Natural killer cell (primary cell): ENCODE measurements at regions not wholly inside any gene's neighbourhood (a gene's known extent, or its start where the extent isn't known, plus 50 kb on each side); places are given as distances from the start of the nearest gene placed in this dataset.

ENCODE experiments used
- ATAC-seq, 3 donors: fragments of 150-1000 bp in 2 of 3; fragments of 200-7000 bp in 1 of 3; cut with Tn5 transposase; 1 replicate in 1 of 3; 2 replicates in 2 of 3; pipeline ENCODE4 v1.10.0; 2021; ENCODE audit warnings: mild to moderate bottlenecking in 2 of 3, moderate library complexity in 2 of 3
- DNase-seq, 2 donors: peaks; one replicate each; pipeline versions ENCODE4 v3.0.0 to v3.0.0-alpha.2; 2013 to 2021; ENCODE audit warnings: mixed read lengths in 1 of 2
- H3K27ac ChIP-seq: one replicate; pipeline ENCODE4 v1.5.1; 2013; ENCODE audit warnings: mild to moderate bottlenecking, low read length
- H3K27me3 ChIP-seq: one replicate; pipeline ENCODE4 v1.6.1; 2013; ENCODE audit warnings: low read length; ENCODE audit not compliant: control insufficient read depth, insufficient read depth
- H3K36me3 ChIP-seq: one replicate; pipeline ENCODE4 v1.6.1; 2013; ENCODE audit warnings: low read length; ENCODE audit not compliant: control insufficient read depth, insufficient read depth
- H3K4me1 ChIP-seq: one replicate; pipeline ENCODE4 v1.6.1; 2013; ENCODE audit warnings: low read length; ENCODE audit not compliant: control insufficient read depth, insufficient read depth
- H3K4me3 ChIP-seq: one replicate; pipeline ENCODE4 v1.5.1; 2013; ENCODE audit warnings: low read length
- H3K9me3 ChIP-seq: one replicate; pipeline ENCODE4 v1.6.1; 2013; ENCODE audit warnings: low read length; ENCODE audit not compliant: control insufficient read depth, insufficient read depth
- H3K27ac Mint-ChIP-seq, 2 donors: one replicate each; pipeline ENCODE4 v1.8.0; 2022; ENCODE audit warnings: mild to moderate bottlenecking in 2 of 2, mixed read lengths in 2 of 2, moderate library complexity in 1 of 2
- H3K27me3 Mint-ChIP-seq, 2 donors: one replicate each; pipeline ENCODE4 v1.8.0; 2022; ENCODE audit warnings: low read depth in 2 of 2, mixed read lengths in 2 of 2
- H3K36me3 Mint-ChIP-seq: one replicate; pipeline ENCODE4 v1.8.0; 2022; ENCODE audit warnings: mixed read lengths
- H3K4me1 Mint-ChIP-seq, 2 donors: one replicate each; pipeline ENCODE4 v1.8.0; 2022; ENCODE audit warnings: mixed read lengths in 2 of 2
- H3K4me3 Mint-ChIP-seq: one replicate; pipeline ENCODE4 v1.8.0; 2022; ENCODE audit warnings: mild to moderate bottlenecking, moderate library complexity, mixed read lengths
- H3K9me3 Mint-ChIP-seq, 2 donors: one replicate each; pipeline ENCODE4 v1.8.0; 2022; ENCODE audit warnings: mixed read lengths in 2 of 2
- WGBS: methylation state at CpG from one replicate; pipeline ENCODE4 v1.1.7; 2013; ENCODE audit warnings: missing lambda C conversion rate; ENCODE audit not compliant: insufficient coverage; 5-methylcytosine and 5-hydroxymethylcytosine counted together
- intact Hi-C: fragments of 100-400 bp; cut with micrococcal nuclease; formaldehyde crosslinking; loops from one replicate; pipeline ENCODE4 v1.14.2; 2022
- TF ChIP-seq, protein P1 (sequence below): fragments of 200-600 bp; IDR thresholded peaks from one replicate; pipeline ENCODE4 v1.8.0; 2022; ENCODE audit warnings: antibody characterized with exemption

- Histone ChIP-seq H3K4me1 (no peaks in the 10 kb centered on the region), H3K36me3 (no peaks in the 10 kb centered on the region), H3K27me3 (peaks cover 3% of the 10 kb centered on the region), H3K27ac (no peak overlapping the region), H3K9me3 (no peaks in the 10 kb centered on the region), H3K4me3 (no peak overlapping the region)
- Mint-ChIP-seq H3K27ac (no peak overlapping the region), H3K4me3 (no peak overlapping the region), H3K27me3 (peaks cover 9 to 27% of the 10 kb centered on the region in 2 donors), H3K9me3 (no peaks in the 10 kb centered on the region), H3K4me1 (no peaks in the 10 kb centered on the region), H3K36me3 (no peaks in the 10 kb centered on the region)
- DNase-seq (peak; percentile 24 to 62), ATAC-seq (peak; percentile 58 to 78 (median 78))
- intact Hi-C loops: loop anchor here (2.0 kb wide), 1 partner anchor 432 kb away; no protein-coding TSS in a partner anchor
- TF ChIP-seq, protein P1, sequence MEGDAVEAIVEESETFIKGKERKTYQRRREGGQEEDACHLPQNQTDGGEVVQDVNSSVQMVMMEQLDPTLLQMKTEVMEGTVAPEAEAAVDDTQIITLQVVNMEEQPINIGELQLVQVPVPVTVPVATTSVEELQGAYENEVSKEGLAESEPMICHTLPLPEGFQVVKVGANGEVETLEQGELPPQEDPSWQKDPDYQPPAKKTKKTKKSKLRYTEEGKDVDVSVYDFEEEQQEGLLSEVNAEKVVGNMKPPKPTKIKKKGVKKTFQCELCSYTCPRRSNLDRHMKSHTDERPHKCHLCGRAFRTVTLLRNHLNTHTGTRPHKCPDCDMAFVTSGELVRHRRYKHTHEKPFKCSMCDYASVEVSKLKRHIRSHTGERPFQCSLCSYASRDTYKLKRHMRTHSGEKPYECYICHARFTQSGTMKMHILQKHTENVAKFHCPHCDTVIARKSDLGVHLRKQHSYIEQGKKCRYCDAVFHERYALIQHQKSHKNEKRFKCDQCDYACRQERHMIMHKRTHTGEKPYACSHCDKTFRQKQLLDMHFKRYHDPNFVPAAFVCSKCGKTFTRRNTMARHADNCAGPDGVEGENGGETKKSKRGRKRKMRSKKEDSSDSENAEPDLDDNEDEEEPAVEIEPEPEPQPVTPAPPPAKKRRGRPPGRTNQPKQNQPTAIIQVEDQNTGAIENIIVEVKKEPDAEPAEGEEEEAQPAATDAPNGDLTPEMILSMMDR: peak; percentile 78
- 59% methylated on average over 6 of the region's 7 CpGs for WGBS
Measured at GRCh38 chr6:132962936-132963868, 148.8 kb downstream of the RPS12 start.

GRCh38 chr6:132964101-132964867 is 149.9 kb downstream of the RPS12 start:
- DNase-seq (no peak), ATAC-seq (no peak)
- Mint-ChIP-seq H3K4me1 (no peaks in the 10 kb centered on the region), H3K4me3 (no peak overlapping the region), H3K27ac (no peak overlapping the region), H3K36me3 (no peaks in the 10 kb centered on the region), H3K27me3 (peaks cover 9 to 16% of the 10 kb centered on the region in 2 donors), H3K9me3 (no peaks in the 10 kb centered on the region)
- TF ChIP-seq, protein P1: no peak
- H3K4me1 ChIP-seq: no peaks in the 10 kb centered on the region
- H3K36me3 ChIP-seq: no peaks in the 10 kb centered on the region
- H3K27me3 ChIP-seq: peaks cover 3% of the 10 kb centered on the region
- intact Hi-C loops: no loop called here
- H3K9me3 ChIP-seq: no peaks in the 10 kb centered on the region
- WGBS: 42% methylated on average over 4 of the region's 4 CpGs
- no peak overlapping the region for H3K27ac ChIP-seq
- no peak overlapping the region for H3K4me3 ChIP-seq

DNA sequence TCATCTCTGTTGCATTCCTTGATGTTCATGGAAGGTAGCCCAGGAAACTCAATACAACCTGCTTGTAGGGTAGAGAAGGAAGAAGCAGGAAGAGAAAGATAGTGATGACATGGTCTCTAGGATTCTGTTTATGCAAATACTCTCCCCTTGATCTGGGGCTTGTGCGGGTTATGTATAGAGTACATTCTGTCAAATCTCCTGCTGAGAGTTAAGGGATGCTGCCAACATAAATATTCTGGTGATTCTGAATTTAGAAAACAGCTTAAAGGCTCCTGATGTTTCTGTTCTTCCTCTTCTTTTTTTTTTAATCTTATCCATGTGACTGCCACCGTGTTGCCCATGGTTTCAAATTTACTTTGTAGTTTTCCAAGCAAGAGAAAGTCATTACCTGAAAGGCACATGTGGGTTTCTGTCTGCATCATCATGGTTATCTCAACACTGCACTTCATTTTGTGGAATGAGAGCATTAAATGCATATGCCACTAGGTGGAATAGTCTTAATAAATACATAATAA is 150.6 kb downstream of the RPS12 start:
- no peak overlapping the region for H3K4me3 Mint-ChIP-seq
- no peak overlapping the region for H3K27ac Mint-ChIP-seq
- H3K27me3 Mint-ChIP-seq: peaks cover 7 to 10% of the 10 kb centered on the region in 2 donors
- ATAC-seq (no peak), DNase-seq (no peak)
- no peak overlapping the region for H3K4me3 ChIP-seq
- no peaks in the 10 kb centered on the region for H3K4me1 ChIP-seq
- TF ChIP-seq, protein P1: no peak
- H3K36me3 Mint-ChIP-seq: no peaks in the 10 kb centered on the region
- intact Hi-C loops: no loop called here
- H3K9me3 ChIP-seq: no peaks in the 10 kb centered on the region
- H3K27ac ChIP-seq: no peak overlapping the region
- 73% methylated on average over 2 of the region's 2 CpGs for WGBS
- H3K9me3 Mint-ChIP-seq: no peaks in the 10 kb centered on the region
- H3K27me3 ChIP-seq: peaks cover 3% of the 10 kb centered on the region
- no peaks in the 10 kb centered on the region for H3K36me3 ChIP-seq
- H3K4me1 Mint-ChIP-seq: no peaks in the 10 kb centered on the region
